ENCODE measurements at regions not wholly inside any gene's neighbourhood (a gene's known extent, or its start where the extent isn't known, plus 50 kb on each side); places are given as distances from the start of the nearest gene placed in this dataset.
"Not testable (repeated sequence)": the region's sequence is repeated elsewhere in the genome, so short reads cannot be mapped to it uniquely, and the experiment has no call there.

- DNase-seq (ENCODE audit: low spot score), result no peak
Measured at GRCh38 chr10:65042496-65042895, 1521.3 kb downstream of the REEP3 start.

GRCh38 chr10:65046831-65047230 is 1525.6 kb downstream of the REEP3 start:
- no peak for DNase-seq (ENCODE audit: low spot score)

- not testable (repeated sequence) for DNase-seq (ENCODE audit: low spot score)
Measured at GRCh38 chr10:65052111-65052510, 1530.9 kb downstream of the REEP3 start.

DNA sequence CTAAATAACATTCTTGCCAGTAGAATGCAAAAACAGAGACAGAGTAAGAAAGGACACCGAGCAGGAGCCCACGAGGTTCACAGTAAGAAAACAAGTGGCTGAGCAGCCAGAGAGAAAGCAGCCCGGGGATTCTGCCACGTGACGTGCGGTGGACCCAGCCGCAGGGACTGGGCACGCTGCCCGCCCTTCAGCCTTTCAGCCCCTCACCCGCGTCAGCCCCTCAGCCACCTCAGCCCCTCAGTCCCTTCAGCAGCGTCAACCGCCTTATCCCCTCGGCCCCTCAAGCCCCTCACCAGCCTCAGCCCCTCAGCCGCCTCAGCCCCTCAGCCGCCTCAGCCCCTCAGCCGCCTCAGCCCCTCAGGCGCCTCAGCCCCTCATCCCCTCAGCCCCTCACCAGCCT is 1532.2 kb downstream of the REEP3 start:
- not testable (repeated sequence) for DNase-seq (ENCODE audit: low spot score)

DNA sequence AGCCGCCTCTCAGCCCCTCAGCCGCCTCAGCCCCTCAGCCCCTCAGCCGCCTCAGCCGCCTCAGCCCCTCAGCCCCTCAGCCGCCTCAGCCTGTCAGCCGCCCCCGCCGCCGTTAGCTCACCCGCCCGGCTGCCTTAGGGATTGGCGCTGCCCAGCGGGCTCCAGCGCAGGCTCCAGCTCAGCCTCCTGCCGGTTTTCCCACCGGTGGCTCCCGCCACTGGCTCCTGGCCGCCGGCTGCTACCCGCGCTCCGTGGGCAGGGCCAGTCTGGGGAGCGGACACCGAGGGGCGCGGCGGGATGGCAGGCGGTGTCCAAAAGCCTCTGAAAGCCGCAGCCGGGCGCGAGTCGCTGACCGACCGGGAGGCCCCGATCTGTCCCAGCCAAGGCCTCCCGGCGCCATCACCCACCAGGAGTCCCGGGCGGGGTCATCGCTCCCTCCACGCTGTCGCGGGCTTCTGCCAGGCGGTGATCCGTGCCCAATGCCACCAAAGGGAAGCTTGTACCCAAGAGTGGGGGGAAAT is 1532.7 kb downstream of the REEP3 start:
- DNase-seq (ENCODE audit: low spot score), result not testable (repeated sequence)

- not testable (repeated sequence) for DNase-seq (ENCODE audit: low spot score)
Measured at GRCh38 chr10:65054701-65055100, 1533.5 kb downstream of the REEP3 start.

DNA sequence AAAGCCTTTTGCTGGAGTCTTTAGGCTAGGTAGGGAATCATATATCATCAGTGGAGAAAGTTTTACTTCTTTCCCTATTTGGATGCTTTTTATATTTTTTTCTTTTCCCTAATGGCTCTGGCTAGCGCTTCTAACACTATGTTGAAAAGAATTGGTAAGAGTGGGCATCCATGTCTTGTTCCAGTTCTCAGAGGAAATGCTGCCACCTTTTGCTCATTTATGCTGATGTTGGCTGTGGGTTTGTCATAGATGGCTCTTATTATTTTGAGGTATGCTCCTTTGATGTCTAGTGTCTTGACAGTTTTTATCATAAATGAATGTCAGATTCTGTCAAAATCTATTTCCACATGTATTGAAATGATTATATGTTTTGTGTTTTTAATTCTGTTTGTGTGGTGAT is 1544.1 kb downstream of the REEP3 start:
- no peak for DNase-seq (ENCODE audit: low spot score)

- no peak for DNase-seq (ENCODE audit: low spot score)
Measured at GRCh38 chr10:65083222-65083621, 1562.0 kb downstream of the REEP3 start.

- DNase-seq (ENCODE audit: low spot score), result no peak
Measured at GRCh38 chr10:65090991-65091390, 1569.8 kb downstream of the REEP3 start.

GRCh38 chr10:65100146-65100545 is 1578.9 kb downstream of the REEP3 start:
- no peak for DNase-seq (ENCODE audit: low spot score)

DNA sequence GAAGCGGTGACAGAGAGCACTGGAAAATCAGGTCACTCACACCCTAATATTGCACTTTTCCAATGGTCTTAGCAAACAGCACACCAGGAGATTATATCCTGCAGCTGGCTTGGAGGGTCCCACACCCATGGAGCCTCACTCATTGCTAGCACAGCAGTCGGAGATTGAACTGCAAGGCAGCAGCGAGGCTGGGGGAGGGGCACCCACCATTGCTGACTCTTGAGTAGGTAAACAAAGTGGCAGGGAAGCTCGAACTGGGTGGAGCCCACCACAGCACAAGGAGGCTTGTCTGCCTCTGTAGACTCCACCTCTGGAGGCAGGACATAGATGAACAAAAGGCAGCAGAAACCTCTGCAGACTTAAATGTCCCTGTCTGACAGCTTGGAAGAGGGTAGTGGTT is 1579.7 kb downstream of the REEP3 start:
- DNase-seq (ENCODE audit: low spot score), result not testable (repeated sequence)

DNA sequence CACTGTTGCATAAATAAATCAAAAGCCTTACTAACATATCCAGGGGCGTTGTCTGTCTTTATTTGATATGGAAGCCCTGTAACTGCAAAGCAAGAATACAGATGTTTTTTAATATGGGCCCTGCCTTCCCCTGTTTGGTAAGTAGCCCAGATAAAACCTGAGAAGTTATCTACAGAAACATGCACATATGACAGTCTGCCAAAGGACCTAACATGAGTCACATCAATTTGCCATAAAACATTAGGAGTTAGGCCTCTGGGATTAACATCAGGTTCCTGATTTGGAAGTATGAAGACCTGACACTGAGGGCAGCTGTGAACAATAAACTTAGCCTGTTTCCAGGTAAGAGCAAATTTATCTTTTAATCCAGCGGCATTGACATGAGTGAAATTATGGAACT is 1588.8 kb downstream of the REEP3 start:
- DNase-seq (ENCODE audit: low spot score), result no peak

GRCh38 chr10:65111059-65111458 is 1589.9 kb downstream of the REEP3 start:
- DNase-seq (ENCODE audit: low spot score), result not testable (repeated sequence)

- no peak for DNase-seq (ENCODE audit: low spot score)
Measured at GRCh38 chr10:65112573-65112972, 1591.4 kb downstream of the REEP3 start.

GRCh38 chr10:65123120-65123519 is 1601.9 kb downstream of the REEP3 start:
- DNase-seq (ENCODE audit: low spot score), result no peak

GRCh38 chr10:65125212-65125611 is 1604.0 kb downstream of the REEP3 start:
- no peak for DNase-seq (ENCODE audit: low spot score)

DNA sequence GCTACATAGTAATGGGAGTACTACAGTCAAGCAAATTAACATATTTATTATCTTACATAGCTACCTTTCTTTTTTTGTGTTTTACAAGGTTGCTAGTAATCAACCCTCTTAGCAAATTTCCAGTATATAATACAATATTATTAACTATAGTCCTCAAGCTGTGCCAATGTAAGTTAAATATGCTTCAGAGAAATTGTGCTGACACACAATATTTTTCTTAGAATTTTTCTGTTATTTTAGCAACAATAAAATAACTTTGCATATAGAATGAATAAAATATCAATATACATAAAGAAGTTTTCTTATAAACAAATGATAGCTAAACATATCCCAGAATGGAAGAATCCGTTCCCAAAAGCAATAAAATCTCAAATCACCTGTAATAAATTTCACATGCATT is 1605.1 kb downstream of the REEP3 start:
- no peak for DNase-seq (ENCODE audit: low spot score)

GRCh38 chr10:65128277-65128676 is 1607.1 kb downstream of the REEP3 start:
- DNase-seq (ENCODE audit: low spot score), result no peak

DNA sequence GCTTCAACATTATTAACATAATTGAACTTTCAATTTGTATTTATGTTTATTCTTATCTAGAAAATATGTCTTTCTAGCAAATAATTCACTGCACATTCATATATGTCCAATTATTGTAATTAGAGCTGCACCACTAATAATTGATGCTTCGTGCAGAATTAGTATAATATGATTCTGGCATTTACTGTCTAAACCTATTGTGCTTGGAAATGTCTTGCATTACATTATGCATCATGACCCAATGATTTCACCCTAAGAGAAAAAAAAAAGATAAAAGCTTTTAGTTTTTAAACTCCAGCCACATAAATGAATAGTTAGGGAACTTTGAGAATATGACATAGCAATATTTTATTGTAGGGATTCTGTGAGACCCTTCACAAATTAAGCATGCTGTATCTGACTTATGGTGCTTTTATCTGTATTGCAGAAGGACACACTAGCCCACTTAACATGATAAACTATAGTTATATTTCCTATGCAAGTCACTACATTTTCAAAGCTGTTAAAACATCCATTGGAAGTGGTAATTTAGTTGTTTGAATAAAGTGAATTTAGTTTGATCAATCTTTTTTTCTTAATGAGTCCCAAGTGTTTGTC is 1609.1 kb downstream of the REEP3 start:
- no peak for DNase-seq (ENCODE audit: low spot score)

- DNase-seq (ENCODE audit: low spot score), result no peak
Measured at GRCh38 chr10:65133652-65134051, 1612.5 kb downstream of the REEP3 start.

DNA sequence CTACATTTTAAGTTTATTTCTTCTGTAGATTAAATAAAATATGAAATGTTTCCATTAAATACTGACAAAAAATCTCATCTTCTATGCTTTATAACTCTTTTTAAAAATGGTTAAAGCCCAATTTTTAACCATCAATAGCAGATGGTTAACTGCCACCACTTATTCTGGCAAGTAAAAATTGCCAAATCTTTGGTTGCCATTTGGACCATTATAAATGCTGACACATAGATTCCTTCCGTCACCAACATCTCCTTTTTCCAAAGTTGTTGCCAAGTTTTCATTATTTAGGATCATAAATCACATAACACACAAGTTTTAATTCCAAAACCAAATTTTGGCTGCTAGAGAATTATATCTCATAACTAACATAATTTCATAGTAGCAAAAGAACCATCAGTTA is 1614.3 kb downstream of the REEP3 start:
- no peak for DNase-seq (ENCODE audit: low spot score)

DNA sequence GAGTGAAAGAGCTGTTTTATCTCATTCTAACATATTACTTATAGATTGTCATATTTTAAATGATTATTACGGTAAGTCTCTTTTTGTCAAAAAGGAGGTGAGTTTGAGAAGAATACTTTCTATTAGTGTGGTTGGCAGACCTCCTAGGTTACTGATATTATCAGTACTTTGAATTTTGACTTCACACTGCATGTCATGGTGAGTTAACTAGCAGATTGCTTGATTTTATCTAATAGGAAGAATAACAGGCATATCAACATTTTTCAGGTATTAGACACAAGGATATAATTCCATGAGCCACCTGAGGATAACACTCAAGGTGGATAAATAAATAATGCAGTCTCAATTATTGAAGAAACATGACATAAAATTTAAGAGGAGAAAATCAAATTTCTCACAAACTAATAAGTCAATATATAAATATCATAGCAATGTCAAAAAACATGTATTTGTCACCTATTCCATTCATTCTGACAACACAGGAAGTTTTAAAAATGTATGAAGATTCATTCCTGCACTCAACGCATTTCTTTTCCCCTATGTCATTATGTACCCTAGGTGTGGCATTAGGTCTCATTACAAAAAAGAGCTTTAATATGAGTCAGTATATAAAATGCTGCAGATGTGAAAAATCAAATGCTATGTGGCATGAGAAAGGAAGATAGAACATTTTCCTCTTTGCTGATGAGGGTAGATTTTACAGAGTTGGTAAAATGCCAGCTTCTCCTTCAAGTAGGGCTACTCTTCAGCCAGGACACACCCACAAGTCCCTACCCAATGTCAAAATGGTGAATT is 1621.6 kb downstream of the REEP3 start:
- no peak for DNase-seq (ENCODE audit: low spot score)

GRCh38 chr10:65143723-65144122 is 1622.5 kb downstream of the REEP3 start:
- DNase-seq (ENCODE audit: low spot score), result no peak

GRCh38 chr10:65149878-65150277 is 1628.7 kb downstream of the REEP3 start:
- no peak for DNase-seq (ENCODE audit: low spot score)
